ENCODE measurements at regions not wholly inside any gene's neighbourhood (a gene's known extent, or its start where the extent isn't known, plus 50 kb on each side); places are given as distances from the start of the nearest gene placed in this dataset.

GRCh38 chr21:15442743-15443469, 286.9 kb upstream of the USP25 start:
- TF ChIP-seq POLR2A (IDR thresholded peaks at IDR 0.05) (no peak), CTCF (IDR thresholded peaks at IDR 0.05) (no peak)
- H3K4me1 ChIP-seq: peaks cover 0 to 43% (median 0%) of the 10 kb centered on the region in 12 donors
- ATAC-seq: no peak
- DNase-seq: no peak
- H3K4me3 ChIP-seq: no peak overlapping the region
- intact Hi-C loops (cut with DNase I): no loop called here
- no peaks in the 10 kb centered on the region for H3K27me3 ChIP-seq
- H3K36me3 ChIP-seq: no peaks in the 10 kb centered on the region
- no peak overlapping the region for H3K27ac ChIP-seq
- peaks cover 0 to 7% (median 0%) of the 10 kb centered on the region in 12 donors for H3K9me3 ChIP-seq
- WGBS, 4 donors: 80 to 88% (median 83%) methylated on average over 6 of the region's 6 CpGs

GRCh38 chr21:15443740-15444117, 286.1 kb upstream of the USP25 start:
- Histone ChIP-seq H3K9me3 (peaks cover 0 to 13% (median 0%) of the 10 kb centered on the region in 12 donors), H3K4me3 (no peak overlapping the region), H3K4me1 (peaks cover 0 to 43% (median 0%) of the 10 kb centered on the region in 12 donors), H3K27ac (no peak overlapping the region), H3K27me3 (no peaks in the 10 kb centered on the region), H3K36me3 (no peaks in the 10 kb centered on the region)
- no peak for TF ChIP-seq CTCF (IDR thresholded peaks at IDR 0.05)
- TF ChIP-seq POLR2A (IDR thresholded peaks at IDR 0.05): no peak
- no peak for ATAC-seq
- DNase-seq: no peak
- 39 to 58% (median 46%) methylated on average over 2 of the region's 2 CpGs for WGBS, 4 donors
- intact Hi-C loops (cut with DNase I): no loop called here

GRCh38 chr21:15444118-15444960, 285.4 kb upstream of the USP25 start:
- intact Hi-C loops (cut with DNase I): no loop called here
- 69 to 77% (median 75%) methylated on average over 7 of the region's 7 CpGs for WGBS, 4 donors
- no peak for TF ChIP-seq POLR2A (IDR thresholded peaks at IDR 0.05)
- TF ChIP-seq CTCF (IDR thresholded peaks at IDR 0.05): no peak

GRCh38 chr21:15445327-15445726, 284.5 kb upstream of the USP25 start:
- Histone ChIP-seq H3K9me3 (peaks cover 0 to 16% (median 2%) of the 10 kb centered on the region in 12 donors), H3K4me1 (peaks cover 0 to 43% (median 0%) of the 10 kb centered on the region in 12 donors), H3K4me3 (no peak overlapping the region), H3K27me3 (no peaks in the 10 kb centered on the region), H3K36me3 (no peaks in the 10 kb centered on the region), H3K27ac (peak overlapping the region in 1 of 12 donors; percentile 59)
- peak in 1 of 4 donors; percentile 45 for ATAC-seq
- intact Hi-C loops (cut with DNase I): no loop called here
- DNase-seq: no peak
- 74 to 84% (median 80%) methylated on average over 2 of the region's 2 CpGs for WGBS, 4 donors
- no peak for TF ChIP-seq POLR2A (IDR thresholded peaks at IDR 0.05)
- TF ChIP-seq CTCF (IDR thresholded peaks at IDR 0.05): no peak

More at GRCh38 chr21:15444118-15444960, 285.4 kb upstream of the USP25 start:
- Histone ChIP-seq H3K27me3 (no peaks in the 10 kb centered on the region), H3K36me3 (no peaks in the 10 kb centered on the region), H3K4me3 (no peak overlapping the region), H3K9me3 (peaks cover 0 to 16% (median 2%) of the 10 kb centered on the region in 12 donors), H3K4me1 (peaks cover 0 to 43% (median 0%) of the 10 kb centered on the region in 12 donors), H3K27ac (peak overlapping the region in 1 of 12 donors; percentile 59)
- DNase-seq (no peak), ATAC-seq (no peak)

Data from heart left ventricle (tissue), 16 donors.